ENCODE measurements at regions not wholly inside any gene's neighbourhood (a gene's known extent, or its start where the extent isn't known, plus 50 kb on each side); places are given as distances from the start of the nearest gene placed in this dataset.

DNA sequence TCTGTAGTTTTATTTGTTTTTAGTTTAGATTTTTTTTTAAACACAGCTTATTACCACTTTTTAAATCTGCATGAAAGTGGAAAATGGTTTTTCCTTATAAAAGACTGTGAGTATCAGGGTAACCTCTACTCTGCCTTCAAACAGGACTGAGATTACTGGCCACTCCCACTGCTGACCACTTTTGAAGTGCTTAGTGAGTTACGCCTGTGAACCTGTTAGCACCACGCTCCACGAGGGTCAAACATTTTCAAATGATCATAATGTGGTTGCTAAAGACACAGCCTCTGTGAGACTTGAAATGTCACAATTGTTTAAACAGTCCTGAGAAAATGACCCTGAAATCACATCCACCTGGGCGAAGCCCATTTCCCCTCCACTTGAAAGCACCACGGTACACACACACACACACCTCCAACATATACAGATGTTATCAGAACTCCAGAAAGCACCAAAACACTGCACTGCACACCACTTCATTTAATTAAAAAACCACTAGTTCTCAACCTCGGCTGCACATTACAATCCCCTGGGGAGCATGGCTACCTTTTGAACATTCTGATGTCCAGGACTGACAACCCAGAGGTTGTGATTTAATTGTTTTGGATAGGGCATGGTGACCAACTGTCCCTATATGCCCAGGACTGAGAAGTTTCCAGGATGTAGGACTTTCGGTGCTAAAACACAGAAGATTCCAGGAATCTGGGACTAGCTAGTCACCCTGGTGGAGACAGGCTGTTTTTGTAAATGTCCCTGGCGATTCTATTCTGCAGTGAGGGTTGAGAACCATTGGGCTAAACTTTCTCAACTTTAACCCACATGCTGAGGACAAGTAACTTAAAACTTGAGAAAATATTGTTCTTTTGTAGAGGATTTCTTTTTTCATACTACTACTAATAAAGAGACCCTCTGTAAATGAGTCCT is 176.4 kb upstream of the MYLIP start:
- H3K27ac ChIP-seq = no peak overlapping the region
- no peak for DNase-seq
- 84 to 90% methylated on average over 8 of the region's 8 CpGs for WGBS, 2 donors
- H3K36me3 ChIP-seq (replicated peaks in 1 of 2; ENCODE audit: insufficient read depth in 1 of 2, low read depth in 2 of 2) = no peaks in the 10 kb centered on the region
- TF ChIP-seq CTCF (IDR thresholded peaks at IDR 0.05) = no peak
- TF ChIP-seq POLR2A (IDR thresholded peaks at IDR 0.05) = no peak
- intact Hi-C loops (cut with DNase I) = no loop called here
- H3K4me3 ChIP-seq = no peak overlapping the region
- no peak for ATAC-seq
- H3K9me3 ChIP-seq = no peaks in the 10 kb centered on the region
- H3K27me3 ChIP-seq = no peaks in the 10 kb centered on the region
- peaks cover 27% of the 10 kb centered on the region for H3K4me1 ChIP-seq

- no peak for DNase-seq
- TF ChIP-seq CTCF (IDR thresholded peaks at IDR 0.05) (no peak), POLR2A (IDR thresholded peaks at IDR 0.05) (no peak)
- WGBS, 2 donors = 78 to 100% methylated on average over 3 of the region's 3 CpGs
- Histone ChIP-seq H3K4me3 (no peak overlapping the region), H3K27me3 (no peaks in the 10 kb centered on the region), H3K9me3 (no peaks in the 10 kb centered on the region), H3K27ac (no peak overlapping the region), H3K36me3 (replicated peaks in 1 of 2; ENCODE audit: insufficient read depth in 1 of 2, low read depth in 2 of 2) (no peaks in the 10 kb centered on the region), H3K4me1 (peaks cover 21% of the 10 kb centered on the region)
- ATAC-seq = no peak
- intact Hi-C loops (cut with DNase I) = no loop called here
Observed at GRCh38 chr6:15950962-15951569, 177.8 kb upstream of the MYLIP start.

DNA sequence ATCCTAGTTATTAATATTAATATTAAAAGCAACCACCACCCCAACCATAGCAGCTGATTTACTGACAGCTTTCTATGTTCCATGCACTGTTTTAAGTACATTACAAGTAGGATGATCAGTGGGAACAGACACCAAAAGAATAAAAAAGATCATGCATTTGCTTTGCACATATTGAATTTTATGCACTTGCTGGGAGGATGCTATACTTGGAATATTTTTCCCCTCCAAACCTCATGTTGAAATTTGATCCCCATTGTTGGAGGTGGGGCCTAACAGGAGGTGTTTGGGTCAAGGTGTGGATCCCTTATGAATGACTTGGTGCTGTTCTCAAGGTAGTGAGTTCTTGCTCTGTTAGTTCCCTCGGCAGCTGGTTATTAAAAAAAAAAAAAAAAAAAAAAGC is 178.9 kb upstream of the MYLIP start:
- TF ChIP-seq CTCF (IDR thresholded peaks at IDR 0.05) (no peak), POLR2A (IDR thresholded peaks at IDR 0.05) (no peak)
- intact Hi-C loops (cut with DNase I) = no loop called here
- ATAC-seq (no peak), DNase-seq (no peak)
- WGBS, 2 donors = 14 to 38% methylated on average over 1 of the region's 1 CpG
- no peak overlapping the region for H3K4me3 ChIP-seq
- H3K9me3 ChIP-seq = no peaks in the 10 kb centered on the region
- H3K36me3 ChIP-seq (replicated peaks in 1 of 2; ENCODE audit: insufficient read depth in 1 of 2, low read depth in 2 of 2) = no peaks in the 10 kb centered on the region
- peak overlapping the region in 3 of 4 donors; percentile 13 to 45 (median 41) for H3K27ac ChIP-seq
- H3K27me3 ChIP-seq = no peaks in the 10 kb centered on the region
- peaks cover 21% of the 10 kb centered on the region for H3K4me1 ChIP-seq

GRCh38 chr6:15948930-15949900 is 179.7 kb upstream of the MYLIP start:
- peak overlapping the region; percentile 29 to 45 (median 39) for H3K27ac ChIP-seq
- ATAC-seq = peak; percentile 86
- 18 to 27% methylated on average over 9 to 10 of the region's 10 CpGs for WGBS, 2 donors

More at GRCh38 chr6:15948930-15949900, 179.7 kb upstream of the MYLIP start:
- TF ChIP-seq CTCF (IDR thresholded peaks at IDR 0.05) = no peak
- TF ChIP-seq POLR2A (IDR thresholded peaks at IDR 0.05) = no peak
- Histone ChIP-seq H3K9me3 (no peaks in the 10 kb centered on the region), H3K4me1 (peaks cover 21% of the 10 kb centered on the region), H3K36me3 (replicated peaks in 1 of 2; ENCODE audit: insufficient read depth in 1 of 2, low read depth in 2 of 2) (no peaks in the 10 kb centered on the region), H3K27me3 (no peaks in the 10 kb centered on the region), H3K4me3 (no peak overlapping the region)
- intact Hi-C loops (cut with DNase I) = no loop called here
- DNase-seq = peak; percentile 41 to 86 (median 78)

Measured in body of pancreas (tissue), 4 donors.